ENCODE measurements at regions not wholly inside any gene's neighbourhood (a gene's known extent, or its start where the extent isn't known, plus 50 kb on each side); places are given as distances from the start of the nearest gene placed in this dataset.

DNA sequence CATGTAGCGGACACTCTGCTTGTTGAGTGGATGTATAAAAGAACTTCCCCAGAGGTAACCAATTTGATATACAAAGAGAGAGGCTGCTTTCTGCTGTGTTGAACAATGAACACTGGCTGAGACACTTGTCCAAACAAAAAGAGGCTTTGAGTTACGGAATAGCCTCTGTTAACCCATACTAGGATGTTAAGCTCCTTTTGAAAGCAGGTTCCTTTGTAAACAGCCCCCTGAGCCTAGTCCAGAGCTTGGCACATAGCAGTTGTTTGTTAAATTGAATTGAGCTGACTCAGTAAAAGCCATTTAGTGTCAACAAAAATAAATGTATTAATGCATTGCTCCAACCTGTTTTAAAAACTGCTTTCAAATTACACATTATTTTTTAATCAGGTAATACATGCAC is 200.1 kb downstream of the MZT1 start:
- TF ChIP-seq CTCF (IDR thresholded peaks at IDR 0.05; ENCODE audit: insufficient read depth, low read length, poor library complexity, severe bottlenecking) (no peak), EZH2phosphoT487 (conservative IDR thresholded peaks at IDR 0.05; ENCODE audit: low read length) (no peak)

Data from SU-DHL-6 (cell line).